ENCODE measurements at regions not wholly inside any gene's neighbourhood (a gene's known extent, or its start where the extent isn't known, plus 50 kb on each side); places are given as distances from the start of the nearest gene placed in this dataset.
"Not testable (repeated sequence)": the region's sequence is repeated elsewhere in the genome, so short reads cannot be mapped to it uniquely, and the experiment has no call there.

DNA sequence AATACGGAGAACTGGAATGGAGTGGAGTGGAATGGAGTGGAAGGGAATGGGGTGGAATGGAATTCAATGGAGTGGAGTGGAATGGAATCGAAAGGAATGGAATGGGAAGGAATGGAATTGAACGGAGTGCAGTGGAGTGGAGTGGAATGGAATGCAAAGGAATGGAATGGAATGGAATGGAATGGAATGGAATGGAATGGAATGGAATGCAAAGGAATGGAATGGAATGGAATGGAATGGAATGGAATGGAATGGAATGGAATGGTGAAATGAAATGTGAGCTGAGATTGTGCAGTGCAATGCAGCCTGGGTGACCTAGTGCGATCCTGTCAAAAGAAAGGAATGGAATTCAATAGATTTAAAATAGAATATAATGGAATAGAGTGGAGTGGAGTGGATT is 357.3 kb upstream of the WSB1 start:
- not testable (repeated sequence) for H3K36me3 ChIP-seq (ENCODE audit: insufficient read depth, low read length); H3K4me1 ChIP-seq (ENCODE audit: insufficient read depth, low read length); H3K9me3 ChIP-seq (ENCODE audit: low read length); H3K4me3 ChIP-seq (ENCODE audit: low read depth in 1 of 2, low read length in 2 of 2); H3K27me3 ChIP-seq (ENCODE audit: control insufficient read depth in 1 of 2, insufficient read depth in 2 of 2, low read length in 2 of 2); H3K27ac ChIP-seq (ENCODE audit: low read depth, low read length); H3K9ac ChIP-seq (ENCODE audit: low read length)

DNA sequence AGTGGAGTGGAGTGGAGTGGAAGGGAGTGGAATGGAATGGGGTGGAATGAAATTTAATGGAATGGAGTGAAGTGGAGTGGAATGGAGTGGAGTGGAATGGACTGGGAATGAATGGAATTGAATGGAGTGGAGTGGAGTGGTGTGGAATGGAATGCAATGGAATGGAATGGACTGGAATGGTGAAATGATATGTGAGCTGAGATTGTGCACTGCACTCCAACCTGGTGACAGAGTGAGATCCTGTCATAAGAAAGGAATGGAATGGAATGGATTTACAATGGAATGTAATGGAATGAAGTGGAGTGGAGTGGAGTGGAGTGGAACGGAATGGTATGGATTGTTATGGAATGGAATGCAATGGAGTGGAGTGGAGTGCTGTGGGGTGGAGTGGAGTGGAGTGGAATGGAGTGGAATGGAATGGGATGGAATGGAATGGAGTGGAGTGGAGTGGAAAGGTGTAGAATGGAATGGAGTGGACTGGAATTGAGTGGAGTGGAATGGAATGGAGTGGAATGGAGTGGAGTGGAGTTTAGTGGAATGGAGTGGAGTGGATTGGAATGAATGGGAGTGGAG is 356.1 kb upstream of the WSB1 start:
- H3K36me3 ChIP-seq (ENCODE audit: insufficient read depth, low read length); H3K4me3 ChIP-seq (ENCODE audit: low read depth in 1 of 2, low read length in 2 of 2); H3K4me1 ChIP-seq (ENCODE audit: insufficient read depth, low read length); H3K27me3 ChIP-seq (ENCODE audit: control insufficient read depth in 1 of 2, insufficient read depth in 2 of 2, low read length in 2 of 2); H3K9me3 ChIP-seq (ENCODE audit: low read length); H3K27ac ChIP-seq (ENCODE audit: low read depth, low read length); H3K9ac ChIP-seq (ENCODE audit: low read length): not testable (repeated sequence)

DNA sequence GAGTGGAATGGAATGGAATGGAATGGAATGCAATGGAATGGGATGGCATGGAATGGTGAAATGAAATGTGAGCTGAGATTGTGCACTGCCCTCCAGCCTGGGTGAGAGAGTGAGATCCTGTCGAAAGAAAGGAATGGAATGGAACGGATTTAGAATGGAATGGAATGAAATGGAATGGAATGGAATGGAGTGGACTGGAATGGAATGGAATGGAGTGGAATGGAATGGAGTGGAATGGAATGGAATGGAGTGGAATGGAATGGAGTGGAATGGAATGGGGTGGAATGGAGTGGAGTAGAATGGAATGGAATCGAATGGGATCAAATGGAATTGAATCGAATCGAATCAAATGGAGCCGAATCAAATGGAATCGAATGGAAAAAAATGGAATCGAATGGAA is 354.2 kb upstream of the WSB1 start:
- not testable (repeated sequence) for H3K27me3 ChIP-seq (ENCODE audit: control insufficient read depth in 1 of 2, insufficient read depth in 2 of 2, low read length in 2 of 2); H3K4me1 ChIP-seq (ENCODE audit: insufficient read depth, low read length); H3K4me3 ChIP-seq (ENCODE audit: low read depth in 1 of 2, low read length in 2 of 2); H3K27ac ChIP-seq (ENCODE audit: low read depth, low read length); H3K36me3 ChIP-seq (ENCODE audit: insufficient read depth, low read length); H3K9ac ChIP-seq (ENCODE audit: low read length); H3K9me3 ChIP-seq (ENCODE audit: low read length)

GRCh38 chr17:26940587-26940986 is 353.3 kb upstream of the WSB1 start:
- not testable (repeated sequence) for H3K9me3 ChIP-seq (ENCODE audit: low read length)

GRCh38 chr17:26962255-26963162 is 331.4 kb upstream of the WSB1 start:
- Histone ChIP-seq H3K9me3 (ENCODE audit: low read length) (no peaks in the 10 kb centered on the region), H3K27ac (ENCODE audit: low read depth, low read length) (no peak overlapping the region), H3K4me3 (ENCODE audit: low read depth in 1 of 2, low read length in 2 of 2) (no peak overlapping the region), H3K27me3 (ENCODE audit: control insufficient read depth in 1 of 2, insufficient read depth in 2 of 2, low read length in 2 of 2) (peaks cover 0 to 15% of the 10 kb centered on the region in 2 donors), H3K36me3 (ENCODE audit: insufficient read depth, low read length) (no peaks in the 10 kb centered on the region), H3K9ac (ENCODE audit: low read length) (no peak overlapping the region), H3K4me1 (ENCODE audit: insufficient read depth, low read length) (no peaks in the 10 kb centered on the region)

More at GRCh38 chr17:26940587-26940986, 353.3 kb upstream of the WSB1 start:
- H3K4me1 ChIP-seq (ENCODE audit: insufficient read depth, low read length); H3K27ac ChIP-seq (ENCODE audit: low read depth, low read length); H3K4me3 ChIP-seq (ENCODE audit: low read depth in 1 of 2, low read length in 2 of 2); H3K36me3 ChIP-seq (ENCODE audit: insufficient read depth, low read length); H3K9ac ChIP-seq (ENCODE audit: low read length); H3K27me3 ChIP-seq (ENCODE audit: control insufficient read depth in 1 of 2, insufficient read depth in 2 of 2, low read length in 2 of 2): not testable (repeated sequence)

DNA sequence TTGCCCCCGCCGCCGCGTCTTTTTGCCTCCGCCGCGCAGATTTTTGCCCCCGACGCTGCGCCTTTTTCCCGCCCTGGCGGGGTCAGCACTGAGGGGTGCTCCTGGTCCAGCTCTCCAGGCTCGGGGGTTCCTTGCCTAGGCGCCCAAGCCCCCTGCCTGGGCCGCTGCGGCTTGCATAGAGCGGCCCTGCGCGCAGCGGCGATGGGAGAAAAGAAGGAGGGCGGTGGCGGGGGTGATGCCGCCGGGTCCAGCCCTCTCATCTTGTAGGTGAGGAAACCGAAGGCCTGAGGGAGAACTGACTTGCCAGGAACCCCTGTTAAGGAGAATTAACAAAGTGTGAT is 330.8 kb upstream of the WSB1 start:
- Histone ChIP-seq H3K27me3 (ENCODE audit: control insufficient read depth in 1 of 2, insufficient read depth in 2 of 2, low read length in 2 of 2) (peaks cover 0 to 15% of the 10 kb centered on the region in 2 donors), H3K4me1 (ENCODE audit: insufficient read depth, low read length) (no peaks in the 10 kb centered on the region), H3K9ac (ENCODE audit: low read length) (no peak overlapping the region), H3K9me3 (ENCODE audit: low read length) (no peaks in the 10 kb centered on the region), H3K4me3 (ENCODE audit: low read depth in 1 of 2, low read length in 2 of 2) (no peak overlapping the region), H3K36me3 (ENCODE audit: insufficient read depth, low read length) (no peaks in the 10 kb centered on the region), H3K27ac (ENCODE audit: low read depth, low read length) (no peak overlapping the region)

DNA sequence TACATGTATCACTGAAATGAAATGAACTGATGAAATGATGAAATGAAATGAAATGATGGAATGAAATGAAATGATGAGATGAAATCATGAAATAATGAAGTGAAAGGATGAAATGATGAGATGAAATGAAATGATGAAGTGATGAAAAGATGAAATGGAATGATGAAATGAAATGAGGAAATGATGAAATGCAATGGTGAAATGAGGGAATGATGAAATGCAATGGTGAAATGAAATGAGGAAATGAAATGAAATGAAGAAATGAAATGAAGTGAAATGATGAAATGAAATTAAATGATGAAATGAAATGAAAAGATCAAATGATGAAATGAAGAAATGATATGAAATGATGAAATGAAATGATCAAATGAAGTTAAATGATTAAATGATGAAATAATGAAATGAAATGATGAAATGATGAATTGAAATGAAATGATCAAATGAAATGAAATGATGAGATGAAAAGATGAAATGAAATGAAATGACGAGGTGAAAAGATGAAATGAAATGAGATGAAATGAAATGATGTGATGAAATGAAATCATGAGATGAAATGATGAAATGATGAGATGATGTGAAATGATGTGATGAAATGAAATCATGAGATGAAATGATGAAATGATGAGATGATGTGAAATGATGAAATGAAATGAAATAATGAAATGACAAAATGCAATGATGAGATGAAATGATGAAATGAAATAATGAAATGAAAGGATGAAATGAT is 327.9 kb upstream of the WSB1 start:
- not testable (repeated sequence) for H3K9me3 ChIP-seq (ENCODE audit: low read length); H3K9ac ChIP-seq (ENCODE audit: low read length); H3K4me1 ChIP-seq (ENCODE audit: insufficient read depth, low read length); H3K4me3 ChIP-seq (ENCODE audit: low read depth in 1 of 2, low read length in 2 of 2); H3K27ac ChIP-seq (ENCODE audit: low read depth, low read length); H3K36me3 ChIP-seq (ENCODE audit: insufficient read depth, low read length)
- H3K27me3 ChIP-seq (ENCODE audit: control insufficient read depth in 1 of 2, insufficient read depth in 2 of 2, low read length in 2 of 2): peaks cover 0 to 15% of the 10 kb centered on the region in 2 donors

DNA sequence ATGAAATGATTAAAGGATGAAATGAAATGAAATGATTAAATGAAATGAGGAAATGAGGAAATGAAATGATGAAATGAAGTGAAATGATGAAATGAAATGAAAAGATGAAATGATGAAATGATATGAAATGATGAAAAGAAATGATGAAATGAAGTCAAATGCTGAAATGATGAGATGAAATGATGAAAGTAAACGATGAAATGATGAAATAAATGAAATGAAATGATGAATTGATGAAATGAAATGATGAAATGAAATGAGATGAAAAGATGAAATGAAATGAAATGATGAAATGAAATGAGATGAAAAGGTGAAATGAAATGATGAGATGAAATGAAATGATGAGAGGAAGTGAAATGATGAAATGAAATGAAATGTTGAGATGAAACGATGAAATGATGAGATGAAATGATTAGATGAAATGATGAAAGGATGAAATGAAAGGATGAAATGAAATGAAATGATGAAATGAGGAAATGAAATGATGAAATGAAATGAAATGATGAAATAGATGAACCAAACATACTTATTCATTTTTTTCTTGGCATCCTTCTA is 327.2 kb upstream of the WSB1 start:
- not testable (repeated sequence) for H3K9me3 ChIP-seq (ENCODE audit: low read length); H3K4me1 ChIP-seq (ENCODE audit: insufficient read depth, low read length); H3K36me3 ChIP-seq (ENCODE audit: insufficient read depth, low read length); H3K27ac ChIP-seq (ENCODE audit: low read depth, low read length); H3K4me3 ChIP-seq (ENCODE audit: low read depth in 1 of 2, low read length in 2 of 2); H3K9ac ChIP-seq (ENCODE audit: low read length)
- H3K27me3 ChIP-seq (ENCODE audit: control insufficient read depth in 1 of 2, insufficient read depth in 2 of 2, low read length in 2 of 2): peaks cover 0 to 15% of the 10 kb centered on the region in 2 donors

- not testable (repeated sequence) for H3K36me3 ChIP-seq (ENCODE audit: insufficient read depth, low read length); H3K4me3 ChIP-seq (ENCODE audit: low read depth in 1 of 2, low read length in 2 of 2); H3K27ac ChIP-seq (ENCODE audit: low read depth, low read length); H3K9me3 ChIP-seq (ENCODE audit: low read length); H3K27me3 ChIP-seq (ENCODE audit: control insufficient read depth in 1 of 2, insufficient read depth in 2 of 2, low read length in 2 of 2); H3K9ac ChIP-seq (ENCODE audit: low read length); H3K4me1 ChIP-seq (ENCODE audit: insufficient read depth, low read length)
Observed at GRCh38 chr17:26981845-26982425, 312.0 kb upstream of the WSB1 start.

- not testable (repeated sequence) for H3K27me3 ChIP-seq (ENCODE audit: control insufficient read depth in 1 of 2, insufficient read depth in 2 of 2, low read length in 2 of 2); H3K27ac ChIP-seq (ENCODE audit: low read depth, low read length); H3K36me3 ChIP-seq (ENCODE audit: insufficient read depth, low read length)
Observed at GRCh38 chr17:26982563-26982962, 311.4 kb upstream of the WSB1 start.

GRCh38 chr17:26987851-26988250 is 306.1 kb upstream of the WSB1 start:
- not testable (repeated sequence) for H3K4me3 ChIP-seq (ENCODE audit: low read depth in 1 of 2, low read length in 2 of 2); H3K9me3 ChIP-seq (ENCODE audit: low read length)

More at GRCh38 chr17:26982563-26982962, 311.4 kb upstream of the WSB1 start:
- H3K4me1 ChIP-seq (ENCODE audit: insufficient read depth, low read length); H3K9me3 ChIP-seq (ENCODE audit: low read length); H3K9ac ChIP-seq (ENCODE audit: low read length); H3K4me3 ChIP-seq (ENCODE audit: low read depth in 1 of 2, low read length in 2 of 2): not testable (repeated sequence)

More at GRCh38 chr17:26987851-26988250, 306.1 kb upstream of the WSB1 start:
- H3K36me3 ChIP-seq (ENCODE audit: insufficient read depth, low read length); H3K4me1 ChIP-seq (ENCODE audit: insufficient read depth, low read length); H3K9ac ChIP-seq (ENCODE audit: low read length); H3K27ac ChIP-seq (ENCODE audit: low read depth, low read length); H3K27me3 ChIP-seq (ENCODE audit: control insufficient read depth in 1 of 2, insufficient read depth in 2 of 2, low read length in 2 of 2): not testable (repeated sequence)

Measured in muscle layer of colon (tissue), 2 donors.